PC-9 (cell line): ENCODE measurements at regions not wholly inside any gene's neighbourhood (a gene's known extent, or its start where the extent isn't known, plus 50 kb on each side); places are given as distances from the start of the nearest gene placed in this dataset.

ENCODE experiments used
- BruUV-seq: library from RNA; stranded (reverse); fragments of 400-500 nt; replicated peaks from 2 replicates; lab custom pipeline; 2021; lab: Mats Ljungman, UMichigan
- CTCF ChIA-PET: fragments of 300-600 bp; sonication (Branson Sonifier 250); formaldehyde crosslinking; loops from one replicate; lab custom pipeline; 2022; ENCODE audit warnings: antibody characterized with exemption; lab: Charles Lee
- POLR2A ChIA-PET: fragments of 300-600 bp; sonication (Branson Sonifier 250); formaldehyde crosslinking; loops from one replicate; lab custom pipeline; 2022; ENCODE audit warnings: antibody characterized with exemption; ENCODE audit not compliant: unreplicated experiment; lab: Charles Lee
- DNase-seq, 2 experiments: peaks; one replicate each; pipeline versions ENCODE4 v3.0.0 to v3.0.0-alpha.2; 2015 to 2022; ENCODE audit warnings: mixed read lengths in 1 of 2
- H2AFZ ChIP-seq: fragments of 200-600 bp; sonication (generic); 2 replicates; pipeline ENCODE4 v1.8.1; 2017; ENCODE audit warnings: antibody characterized with exemption
- H3F3A ChIP-seq: fragments of 200-600 bp; sonication (generic); 2 replicates; pipeline ENCODE4 v1.8.1; 2017; ENCODE audit warnings: antibody characterized with exemption, mild to moderate bottlenecking, low read depth; ENCODE audit not compliant: insufficient read depth
- H3K27ac ChIP-seq: fragments of 200-600 bp; sonication (generic); 2 replicates; pipeline ENCODE4 v1.6.1; 2016; ENCODE audit warnings: mixed run types
- H3K27me3 ChIP-seq: fragments of 200-600 bp; sonication (generic); 2 replicates; pipeline ENCODE4 v1.6.1; 2016; ENCODE audit warnings: low read depth, mixed run types; ENCODE audit not compliant: insufficient read depth
- H3K36me3 ChIP-seq: fragments of 200-600 bp; sonication (generic); 2 replicates; pipeline ENCODE4 v1.6.1; 2016; ENCODE audit warnings: low read depth, mixed run types
- H3K4me1 ChIP-seq: fragments of 200-600 bp; sonication (generic); replicated peaks from 2 replicates; pipeline ENCODE4 v1.6.1; 2016; ENCODE audit warnings: mixed run types; ENCODE audit not compliant: insufficient read depth
- H3K4me2 ChIP-seq: fragments of 200-600 bp; sonication (generic); 2 replicates; pipeline ENCODE4 v1.6.1; 2017; ENCODE audit warnings: mixed run types
- H3K4me3 ChIP-seq: fragments of 200-600 bp; sonication (generic); 2 replicates; pipeline ENCODE4 v1.6.1; 2016; ENCODE audit warnings: mixed run types
- H3K79me2 ChIP-seq: fragments of 200-600 bp; sonication (generic); 2 replicates; pipeline ENCODE4 v1.6.1; 2017; ENCODE audit warnings: low read depth, mixed run types
- H3K9me2 ChIP-seq: fragments of 200-600 bp; sonication (generic); 2 replicates; pipeline ENCODE4 v1.8.1; 2017; ENCODE audit warnings: mild to moderate bottlenecking; ENCODE audit not compliant: insufficient read depth
- H3K9me3 ChIP-seq: fragments of 200-600 bp; sonication (generic); 2 replicates; pipeline ENCODE4 v1.8.1; 2016; ENCODE audit warnings: low read depth; ENCODE audit not compliant: insufficient read depth
- H4K20me1 ChIP-seq: fragments of 200-600 bp; sonication (generic); 2 replicates; pipeline ENCODE4 v1.8.1; 2017; ENCODE audit not compliant: insufficient read depth
- EZH2 ChIP-seq: fragments of 200-600 bp; sonication (generic); IDR thresholded peaks from 2 replicates; pipeline ENCODE4 v1.8.0; 2017; ENCODE audit warnings: antibody characterized with exemption, low read depth
- intact Hi-C: fragments of 100-400 bp; cut with micrococcal nuclease; formaldehyde crosslinking; loops from one replicate; pipeline ENCODE4 v1.10.0; 2022; ENCODE audit not compliant: unreplicated experiment
- TF ChIP-seq, protein P1 (sequence below): fragments of 200-600 bp; sonication (generic); conservative IDR thresholded peaks from 2 replicates; pipeline ENCODE4 v1.6.1; 2017; ENCODE audit warnings: mixed run types, antibody characterized with exemption, mild to moderate bottlenecking, moderate library complexity

DNA sequence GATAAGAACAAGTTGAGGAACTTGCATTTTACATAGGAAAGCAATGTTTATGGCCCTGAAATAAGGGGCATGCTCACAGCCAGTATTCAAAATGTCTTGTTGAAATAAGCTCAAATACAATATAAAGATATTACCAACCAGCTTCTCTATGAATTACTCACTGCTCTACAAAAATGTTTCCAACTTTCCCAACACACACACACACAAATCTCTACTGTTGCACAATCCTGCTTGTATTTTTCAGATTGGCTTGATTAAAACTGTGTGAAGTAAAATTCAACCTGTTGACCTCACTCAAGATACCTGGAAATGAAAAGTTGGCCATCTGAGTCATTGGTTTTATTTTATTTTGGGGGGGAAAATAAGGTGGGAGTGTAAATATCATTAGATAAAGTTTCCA, 128.6 kb downstream of the CHIC2 start:
- ChIA-PET POLR2A (no interaction called here), CTCF (no interaction called here)
- peak in 1 of 2 experiments; percentile 58 for DNase-seq
- TF ChIP-seq, protein P1, sequence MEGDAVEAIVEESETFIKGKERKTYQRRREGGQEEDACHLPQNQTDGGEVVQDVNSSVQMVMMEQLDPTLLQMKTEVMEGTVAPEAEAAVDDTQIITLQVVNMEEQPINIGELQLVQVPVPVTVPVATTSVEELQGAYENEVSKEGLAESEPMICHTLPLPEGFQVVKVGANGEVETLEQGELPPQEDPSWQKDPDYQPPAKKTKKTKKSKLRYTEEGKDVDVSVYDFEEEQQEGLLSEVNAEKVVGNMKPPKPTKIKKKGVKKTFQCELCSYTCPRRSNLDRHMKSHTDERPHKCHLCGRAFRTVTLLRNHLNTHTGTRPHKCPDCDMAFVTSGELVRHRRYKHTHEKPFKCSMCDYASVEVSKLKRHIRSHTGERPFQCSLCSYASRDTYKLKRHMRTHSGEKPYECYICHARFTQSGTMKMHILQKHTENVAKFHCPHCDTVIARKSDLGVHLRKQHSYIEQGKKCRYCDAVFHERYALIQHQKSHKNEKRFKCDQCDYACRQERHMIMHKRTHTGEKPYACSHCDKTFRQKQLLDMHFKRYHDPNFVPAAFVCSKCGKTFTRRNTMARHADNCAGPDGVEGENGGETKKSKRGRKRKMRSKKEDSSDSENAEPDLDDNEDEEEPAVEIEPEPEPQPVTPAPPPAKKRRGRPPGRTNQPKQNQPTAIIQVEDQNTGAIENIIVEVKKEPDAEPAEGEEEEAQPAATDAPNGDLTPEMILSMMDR, result no peak
- no peak for TF ChIP-seq EZH2
- no peaks in the 10 kb centered on the region for H3K9me2 ChIP-seq
- BruUV-seq, result no TSS peak
- no peaks in the 10 kb centered on the region for H3K4me1 ChIP-seq
- H3F3A ChIP-seq, result no peaks in the 10 kb centered on the region
- H4K20me1 ChIP-seq, result no peaks in the 10 kb centered on the region
- no peaks in the 10 kb centered on the region for H3K27me3 ChIP-seq
- H3K9me3 ChIP-seq, result peaks cover 7% of the 10 kb centered on the region; the same call in 1 of the 2 replicates
- H3K36me3 ChIP-seq, result no peaks in the 10 kb centered on the region
- no peak overlapping the region for H3K27ac ChIP-seq
- H3K79me2 ChIP-seq, result no peaks in the 10 kb centered on the region
- H2AFZ ChIP-seq, result no peak overlapping the region
- no peak overlapping the region for H3K4me3 ChIP-seq
- intact Hi-C loops, result no loop called here
- no peak overlapping the region for H3K4me2 ChIP-seq

DNA sequence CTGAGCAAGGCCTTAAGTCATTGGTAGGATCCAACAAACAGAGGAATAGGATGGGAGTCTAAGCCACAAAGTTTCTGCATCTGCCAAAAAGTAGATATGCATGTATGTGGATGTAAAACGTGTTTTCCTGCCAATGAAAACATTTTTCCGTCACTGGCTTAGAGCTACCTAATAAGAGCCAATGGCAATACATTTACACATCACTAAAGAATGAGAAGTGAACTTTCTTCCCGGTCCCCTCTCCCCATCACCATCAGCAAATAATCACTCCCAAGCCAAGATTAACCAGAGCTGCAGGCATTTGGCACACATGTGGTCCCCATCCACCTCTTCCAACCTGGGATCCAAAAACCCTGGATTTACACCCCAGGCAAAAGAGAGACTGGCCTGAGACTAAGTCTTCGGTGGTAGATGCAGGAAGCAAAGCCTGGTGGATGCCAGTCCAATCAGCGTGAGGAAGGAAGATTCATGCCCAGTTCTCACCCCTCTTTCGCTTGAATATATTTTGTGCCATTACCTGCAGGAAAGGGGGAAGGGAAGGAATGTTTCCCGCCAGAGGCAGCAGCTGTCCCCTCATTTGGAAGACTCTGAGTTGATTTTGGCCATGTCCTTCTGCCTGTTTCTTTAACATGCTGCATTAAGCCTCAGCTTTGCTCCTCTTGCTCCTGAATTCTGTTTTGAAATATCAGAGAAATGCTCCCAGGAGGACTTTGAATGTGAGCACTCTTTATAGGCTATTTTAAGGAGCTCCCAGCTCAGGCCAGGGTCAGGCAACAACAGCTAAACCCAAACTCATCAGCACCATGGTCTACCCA, 131.4 kb downstream of the CHIC2 start:
- Histone ChIP-seq H3K27ac (no peak overlapping the region), H3K79me2 (no peaks in the 10 kb centered on the region), H3K4me2 (no peak overlapping the region), H2AFZ (no peak overlapping the region), H4K20me1 (no peaks in the 10 kb centered on the region), H3K27me3 (no peaks in the 10 kb centered on the region), H3K9me3 (0 out of 2 replicates have a peak, but pooled peaks cover 4% of the 10 kb centered on the region), H3K9me2 (no peaks in the 10 kb centered on the region), H3K4me3 (no peak overlapping the region), H3K36me3 (no peaks in the 10 kb centered on the region), H3K4me1 (0 out of 2 replicates have a peak, but pooled peaks cover 10% of the 10 kb centered on the region), H3F3A (no peaks in the 10 kb centered on the region)
- intact Hi-C loops, result no loop called here
- no peak for DNase-seq
- CTCF ChIA-PET, result interaction anchor here (0.6 kb wide), 1 partner anchor 84 kb away, joined by 3 read pairs; no protein-coding TSS in a partner anchor
- POLR2A ChIA-PET, result no interaction called here
- no peak for TF ChIP-seq EZH2
- TF ChIP-seq, protein P1, result no peak
- no TSS peak for BruUV-seq

DNA sequence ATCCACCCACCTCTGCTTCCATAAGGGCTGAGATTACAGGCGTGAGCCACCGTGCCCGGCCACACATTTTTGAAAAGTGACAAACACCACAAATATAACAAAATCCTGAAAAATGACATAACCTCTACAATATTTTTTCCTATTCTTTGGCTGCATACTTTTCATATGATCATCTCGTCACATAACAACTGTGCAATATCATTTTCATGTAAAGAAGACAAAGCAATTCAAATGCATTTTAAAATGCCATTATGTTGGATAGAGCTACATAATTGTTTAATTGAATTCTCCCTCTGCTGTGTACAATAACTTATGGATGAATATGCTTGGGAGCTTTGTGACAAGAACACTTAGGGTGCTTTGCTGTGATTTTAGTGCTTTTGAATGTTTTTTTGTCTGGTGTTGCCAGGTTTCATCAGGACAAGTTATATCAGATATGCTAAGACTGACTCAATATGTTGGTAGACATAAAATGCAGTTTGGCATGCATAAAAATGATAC, 132.9 kb downstream of the CHIC2 start:
- Histone ChIP-seq H3K27ac (no peak overlapping the region), H3K4me3 (no peak overlapping the region), H3K79me2 (no peaks in the 10 kb centered on the region), H4K20me1 (no peaks in the 10 kb centered on the region), H3F3A (no peaks in the 10 kb centered on the region), H2AFZ (no peak overlapping the region), H3K27me3 (no peaks in the 10 kb centered on the region), H3K9me3 (0 out of 2 replicates have a peak, but pooled peaks cover 4% of the 10 kb centered on the region), H3K4me2 (no peak overlapping the region), H3K9me2 (no peaks in the 10 kb centered on the region), H3K4me1 (0 out of 2 replicates have a peak, but pooled peaks cover 10% of the 10 kb centered on the region), H3K36me3 (no peaks in the 10 kb centered on the region)
- BruUV-seq, result no TSS peak
- no peak for DNase-seq
- ChIA-PET POLR2A (no interaction called here), CTCF (interaction anchor here (0.7 kb wide), 2 partner anchors 12 to 81 kb away, joined by 3 read pairs; no protein-coding TSS in a partner anchor)
- TF ChIP-seq EZH2, result no peak
- intact Hi-C loops, result no loop called here
